BE2C (cell line): ENCODE measurements at regions not wholly inside any gene's neighbourhood (a gene's known extent, or its start where the extent isn't known, plus 50 kb on each side); places are given as distances from the start of the nearest gene placed in this dataset.

ENCODE experiments used
- DNase-seq: peaks from one replicate; pipeline ENCODE4 v3.0.0-alpha.2; 2020
- H3K27me3 ChIP-seq: fragments of 250-450 bp; sonication (Bioruptor Pico); 2 replicates; pipeline ENCODE4 v1.5.1; 2020; ENCODE audit warnings: mild to moderate bottlenecking
- H3K36me3 ChIP-seq: fragments of 250-450 bp; sonication (Bioruptor Pico); 2 replicates; pipeline ENCODE4 v1.5.1; 2020; ENCODE audit warnings: mild to moderate bottlenecking
- H3K4me1 ChIP-seq: fragments of 250-450 bp; sonication (Bioruptor Pico); 2 replicates; pipeline ENCODE4 v1.5.1; 2020
- H3K4me3 ChIP-seq: 2 replicates; pipeline ENCODE4 v1.5.1; 2011; ENCODE audit warnings: low read depth, low read length
- H3K9me3 ChIP-seq: fragments of 250-450 bp; sonication (Bioruptor Pico); 2 replicates; pipeline ENCODE4 v1.5.1; 2020
- CTCF ChIP-seq: IDR thresholded peaks from 2 replicates; pipeline ENCODE4 v1.5.1; 2012; ENCODE audit warnings: mild to moderate bottlenecking, low read depth, low read length

- Histone ChIP-seq H3K4me3 (no peak overlapping the region), H3K4me1 (peaks cover 25% of the 10 kb centered on the region)
- no peak for TF ChIP-seq CTCF
Measured at GRCh38 chr13:73989244-73989843, 144.9 kb downstream of the KLF12 start.

DNA sequence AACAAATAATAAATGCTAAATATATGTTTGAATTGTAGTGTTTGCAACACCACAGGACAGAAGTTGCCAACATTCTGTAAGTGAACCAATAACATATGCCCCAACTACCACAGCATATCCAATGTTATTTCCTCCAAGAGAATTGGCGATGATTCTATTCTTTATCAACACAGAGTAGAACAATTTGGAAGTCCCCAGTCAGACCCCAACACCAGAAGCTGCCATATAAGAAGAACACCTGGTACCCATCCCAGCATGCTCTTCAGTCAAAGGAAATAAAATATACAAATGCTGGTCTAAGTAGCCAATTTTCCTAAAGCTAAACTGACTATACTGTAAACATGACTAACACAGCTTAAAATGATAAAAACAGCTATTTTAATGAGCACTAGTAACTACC is 145.7 kb downstream of the KLF12 start:
- DNase-seq, result no peak

More at GRCh38 chr13:73989244-73989843, 144.9 kb downstream of the KLF12 start:
- Histone ChIP-seq H3K9me3 (no peaks in the 10 kb centered on the region), H3K27me3 (no peaks in the 10 kb centered on the region), H3K36me3 (no peaks in the 10 kb centered on the region)
- DNase-seq, result no peak

DNA sequence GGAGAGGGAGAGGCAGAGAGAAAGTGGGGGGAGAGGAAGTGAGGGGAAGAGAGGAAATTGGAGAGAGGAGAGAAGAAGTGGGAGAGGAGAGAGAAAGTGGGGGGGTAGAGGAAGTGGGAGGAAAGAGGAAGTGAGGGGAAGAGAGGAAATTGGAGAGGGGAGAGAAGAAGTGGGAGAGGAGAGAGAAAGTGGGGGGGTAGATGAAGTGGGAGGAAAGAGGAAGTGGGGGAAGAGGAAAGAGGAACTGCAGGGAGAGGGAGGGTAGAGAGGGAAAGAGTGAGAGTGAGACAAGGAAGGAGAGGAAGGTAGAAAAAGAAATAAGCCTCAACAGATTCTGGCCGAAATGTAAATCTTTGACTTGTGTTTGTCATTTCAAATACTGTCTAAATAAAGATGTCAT is 146.6 kb downstream of the KLF12 start:
- Histone ChIP-seq H3K9me3 (no peaks in the 10 kb centered on the region), H3K4me3 (no peak overlapping the region), H3K4me1 (peaks cover 25% of the 10 kb centered on the region), H3K36me3 (no peaks in the 10 kb centered on the region), H3K27me3 (no peaks in the 10 kb centered on the region)
- TF ChIP-seq CTCF, result no peak
- DNase-seq, result no peak

More for the DNA sequence above, 145.7 kb downstream of the KLF12 start:
- H3K4me3 ChIP-seq, result no peak overlapping the region
- no peaks in the 10 kb centered on the region for H3K9me3 ChIP-seq
- TF ChIP-seq CTCF, result no peak
- H3K27me3 ChIP-seq, result no peaks in the 10 kb centered on the region
- peaks cover 25% of the 10 kb centered on the region for H3K4me1 ChIP-seq
- H3K36me3 ChIP-seq, result no peaks in the 10 kb centered on the region

DNA sequence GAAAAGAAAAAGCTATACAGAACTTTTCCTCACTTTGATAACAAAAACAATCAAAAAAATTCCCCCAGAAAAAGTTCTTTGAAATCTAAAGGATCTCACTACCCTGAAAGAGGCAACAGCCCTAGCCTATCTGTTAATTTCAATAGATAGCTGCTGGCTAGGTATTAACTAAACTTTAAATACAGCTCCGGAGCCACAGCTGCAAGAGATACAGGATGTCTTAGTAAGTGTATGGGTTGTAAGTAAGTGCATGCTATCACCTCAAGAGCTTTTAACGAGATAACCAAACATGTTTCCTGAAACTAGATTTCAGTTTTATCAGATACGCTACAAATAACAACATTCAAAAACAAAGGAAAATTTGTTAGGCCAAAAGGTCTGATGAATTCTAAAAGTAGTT is 148.4 kb downstream of the KLF12 start:
- Histone ChIP-seq H3K9me3 (no peaks in the 10 kb centered on the region), H3K4me1 (peaks cover 18% of the 10 kb centered on the region; the same call in 1 of the 2 replicates), H3K27me3 (no peaks in the 10 kb centered on the region), H3K4me3 (no peak overlapping the region), H3K36me3 (no peaks in the 10 kb centered on the region)
- no peak for TF ChIP-seq CTCF
- DNase-seq, result no peak

GRCh38 chr13:73984949-73985691 is 149.1 kb downstream of the KLF12 start:
- no peak for TF ChIP-seq CTCF
- no peak for DNase-seq
- no peaks in the 10 kb centered on the region for H3K27me3 ChIP-seq
- H3K9me3 ChIP-seq, result no peaks in the 10 kb centered on the region
- H3K36me3 ChIP-seq, result no peaks in the 10 kb centered on the region
- peaks cover 18% of the 10 kb centered on the region; the same call in 1 of the 2 replicates for H3K4me1 ChIP-seq
- H3K4me3 ChIP-seq, result no peak overlapping the region

- Histone ChIP-seq H3K36me3 (no peaks in the 10 kb centered on the region), H3K4me3 (no peak overlapping the region), H3K27me3 (no peaks in the 10 kb centered on the region), H3K9me3 (no peaks in the 10 kb centered on the region), H3K4me1 (peaks cover 13% of the 10 kb centered on the region; the same call in 1 of the 2 replicates)
- DNase-seq, result no peak
- TF ChIP-seq CTCF, result no peak
Measured at GRCh38 chr13:73984201-73984600, 150.0 kb downstream of the KLF12 start.
